Prostate gland (tissue), 2 donors: ENCODE measurements at regions not wholly inside any gene's neighbourhood (a gene's known extent, or its start where the extent isn't known, plus 50 kb on each side); places are given as distances from the start of the nearest gene placed in this dataset.
"Not testable (repeated sequence)": the region's sequence is repeated elsewhere in the genome, so short reads cannot be mapped to it uniquely, and the experiment has no call there.

Experiments
- DNase-seq: peaks from one replicate; pipeline ENCODE4 v3.0.0-alpha.2; 2019; ENCODE audit warnings: low spot score
- H3K27ac ChIP-seq, 2 donors: fragments of 200-600 bp; sonication (generic); 2 replicates each; pipeline ENCODE4 v1.5.1; 2017 to 2019
- H3K27me3 ChIP-seq: fragments of 200-600 bp; sonication (generic); replicated peaks from 2 replicates; pipeline ENCODE4 v1.5.1; 2019; ENCODE audit not compliant: insufficient read depth
- H3K36me3 ChIP-seq, 2 donors: fragments of 200-600 bp; sonication (generic); 1 replicate in 1 of 2; 2 replicates in 1 of 2; pipeline versions ENCODE4 v1.5.1 to v1.8.1; 2017 to 2019
- H3K4me1 ChIP-seq: fragments of 200-600 bp; sonication (generic); replicated peaks from 2 replicates; pipeline ENCODE4 v1.5.1; 2019
- H3K4me3 ChIP-seq, 2 donors: fragments of 200-600 bp; sonication (generic); 2 replicates each; pipeline ENCODE4 v1.5.1; 2017 to 2019
- H3K9me3 ChIP-seq: fragments of 200-600 bp; sonication (generic); 2 replicates; pipeline ENCODE4 v1.5.1; 2017
- POLR2A ChIP-seq: fragments of 450-650 bp; IDR thresholded peaks from one replicate; pipeline ENCODE4 v1.6.1; 2016; ENCODE audit warnings: antibody characterized with exemption, mild to moderate bottlenecking
- POLR2AphosphoS5 ChIP-seq: sonication (generic); formaldehyde crosslinking; IDR thresholded peaks from one replicate; pipeline ENCODE4 v1.6.1; 2017; ENCODE audit warnings: antibody characterized with exemption
- WGBS: methylation state at CpG from one replicate; pipeline ENCODE4 v1.1.5; 2018; 5-methylcytosine and 5-hydroxymethylcytosine counted together
- intact Hi-C: fragments of 100-400 bp; cut with DNase I; formaldehyde crosslinking; loops from one replicate; pipeline ENCODE4 v1.14.2; 2022
- TF ChIP-seq, protein P1 (sequence below), 4 experiments: fragments of 200-600 bp in 2 of 4; fragments of 450-650 bp in 2 of 4; sonication (generic) in 2 of 4; IDR thresholded peaks; 1 replicate in 3 of 4; 2 replicates in 1 of 4; pipeline ENCODE4 v1.5.1; 2016 to 2019; ENCODE audit warnings: antibody characterized with exemption in 4 of 4, mild to moderate bottlenecking in 2 of 4, moderate library complexity in 2 of 4

DNA sequence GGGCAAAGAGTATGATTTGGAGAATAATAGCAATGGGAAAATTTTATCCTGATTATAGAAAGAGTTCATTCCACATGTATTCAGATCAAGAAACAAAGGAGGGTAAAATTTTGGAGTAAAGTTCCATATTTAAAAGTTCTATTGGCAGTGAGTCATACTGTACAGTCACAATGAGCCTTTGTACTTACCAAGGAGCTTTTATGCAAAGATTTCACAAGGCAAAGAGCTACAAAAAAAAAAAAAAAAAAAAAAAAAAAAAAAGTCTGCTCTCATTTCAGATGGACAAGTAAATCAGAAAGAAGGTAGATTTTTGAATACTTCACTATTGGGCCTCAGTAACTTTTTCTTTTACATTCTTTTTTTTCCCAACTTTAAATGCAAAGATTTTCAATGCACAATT is 1802.2 kb upstream of the PIK3C3 start:
- TF ChIP-seq POLR2AphosphoS5 (no peak), POLR2A (no peak)
- TF ChIP-seq, protein P1, sequence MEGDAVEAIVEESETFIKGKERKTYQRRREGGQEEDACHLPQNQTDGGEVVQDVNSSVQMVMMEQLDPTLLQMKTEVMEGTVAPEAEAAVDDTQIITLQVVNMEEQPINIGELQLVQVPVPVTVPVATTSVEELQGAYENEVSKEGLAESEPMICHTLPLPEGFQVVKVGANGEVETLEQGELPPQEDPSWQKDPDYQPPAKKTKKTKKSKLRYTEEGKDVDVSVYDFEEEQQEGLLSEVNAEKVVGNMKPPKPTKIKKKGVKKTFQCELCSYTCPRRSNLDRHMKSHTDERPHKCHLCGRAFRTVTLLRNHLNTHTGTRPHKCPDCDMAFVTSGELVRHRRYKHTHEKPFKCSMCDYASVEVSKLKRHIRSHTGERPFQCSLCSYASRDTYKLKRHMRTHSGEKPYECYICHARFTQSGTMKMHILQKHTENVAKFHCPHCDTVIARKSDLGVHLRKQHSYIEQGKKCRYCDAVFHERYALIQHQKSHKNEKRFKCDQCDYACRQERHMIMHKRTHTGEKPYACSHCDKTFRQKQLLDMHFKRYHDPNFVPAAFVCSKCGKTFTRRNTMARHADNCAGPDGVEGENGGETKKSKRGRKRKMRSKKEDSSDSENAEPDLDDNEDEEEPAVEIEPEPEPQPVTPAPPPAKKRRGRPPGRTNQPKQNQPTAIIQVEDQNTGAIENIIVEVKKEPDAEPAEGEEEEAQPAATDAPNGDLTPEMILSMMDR (IDR thresholded peaks at IDR 0.05) = no peak
- Histone ChIP-seq H3K4me3 (no peak overlapping the region), H3K36me3 (no peaks in the 10 kb centered on the region), H3K27me3 (no peaks in the 10 kb centered on the region), H3K4me1 (no peaks in the 10 kb centered on the region), H3K27ac (no peak overlapping the region), H3K9me3 (no peaks in the 10 kb centered on the region)
- intact Hi-C loops = no loop called here
- no peak for DNase-seq

DNA sequence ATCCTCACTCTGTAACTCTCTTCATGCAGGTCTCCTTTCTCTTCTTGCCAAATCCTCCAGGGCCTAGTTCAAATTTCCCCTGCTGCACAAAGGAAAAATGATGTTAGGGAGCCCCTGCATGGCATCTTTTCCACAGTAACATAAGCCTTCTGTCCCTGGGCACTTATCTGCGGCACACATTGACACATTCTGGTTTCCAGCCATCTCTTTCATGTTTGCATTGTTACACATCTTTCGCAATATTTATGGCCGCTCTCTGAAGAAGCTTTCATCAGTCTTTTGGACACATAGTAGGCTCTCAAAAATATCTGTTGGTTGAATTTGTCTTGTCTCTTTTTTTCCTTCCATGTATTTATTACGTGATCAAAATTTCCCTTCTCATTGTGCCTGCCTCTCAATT is 1806.1 kb upstream of the PIK3C3 start:
- no peaks in the 10 kb centered on the region for H3K27me3 ChIP-seq
- H3K4me1 ChIP-seq = no peaks in the 10 kb centered on the region
- intact Hi-C loops = no loop called here
- TF ChIP-seq POLR2AphosphoS5 (no peak), POLR2A (no peak)
- TF ChIP-seq, protein P1 (IDR thresholded peaks at IDR 0.05) = no peak
- WGBS = 80% methylated on average over 4 of the region's 4 CpGs
- H3K4me3 ChIP-seq = no peak overlapping the region
- no peak overlapping the region for H3K27ac ChIP-seq
- no peaks in the 10 kb centered on the region for H3K9me3 ChIP-seq
- no peak for DNase-seq
- no peaks in the 10 kb centered on the region for H3K36me3 ChIP-seq

DNA sequence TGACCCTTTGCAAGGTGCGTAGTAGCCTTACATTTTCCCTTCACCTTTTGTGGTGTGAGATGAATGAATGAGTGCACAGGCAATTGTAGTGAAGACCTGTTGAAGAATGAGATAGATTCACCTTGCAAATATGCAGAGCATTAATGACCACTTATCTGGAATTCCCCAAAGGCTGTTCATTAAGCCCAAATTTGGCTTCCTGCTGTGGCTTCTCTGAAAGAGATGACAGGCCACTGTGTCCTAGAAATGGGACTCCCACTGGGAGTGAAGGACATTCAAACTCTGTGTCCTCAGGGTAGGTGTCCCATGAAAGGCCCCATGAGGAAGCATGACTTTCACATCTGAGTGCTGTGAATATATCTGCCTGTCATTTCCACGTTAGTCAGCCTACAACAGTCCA is 1821.8 kb upstream of the PIK3C3 start:
- WGBS = 93% methylated on average over 2 of the region's 2 CpGs

DNA sequence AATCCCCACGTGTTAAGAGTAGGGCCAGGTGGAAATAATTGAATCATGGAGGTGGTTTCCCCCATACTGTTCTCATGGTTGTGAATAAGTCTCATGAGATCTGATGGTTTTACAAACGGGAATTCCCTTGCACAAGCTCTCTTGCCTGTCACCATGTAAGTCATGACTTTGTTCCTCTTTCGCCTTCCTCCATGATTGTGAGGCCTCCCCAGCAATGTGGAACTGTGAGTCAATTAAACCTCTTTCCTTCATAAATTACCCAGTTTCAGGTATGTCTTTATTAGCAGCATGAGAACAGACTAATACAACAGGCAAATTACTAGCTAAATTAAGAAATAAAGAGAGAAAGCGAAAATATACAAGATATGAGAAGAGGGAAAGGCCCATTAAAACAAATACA is 1822.6 kb upstream of the PIK3C3 start:
- H3K9me3 ChIP-seq, H3K27ac ChIP-seq, H3K4me3 ChIP-seq, H3K27me3 ChIP-seq, H3K4me1 ChIP-seq, H3K36me3 ChIP-seq, intact Hi-C loops, DNase-seq: not testable (repeated sequence)
- 92% methylated on average over 4 of the region's 4 CpGs for WGBS

More for the DNA sequence above, 1821.8 kb upstream of the PIK3C3 start:
- H3K4me3 ChIP-seq = no peak overlapping the region
- H3K36me3 ChIP-seq = no peaks in the 10 kb centered on the region
- no peak overlapping the region for H3K27ac ChIP-seq
- H3K27me3 ChIP-seq = no peaks in the 10 kb centered on the region
- no peak for DNase-seq
- TF ChIP-seq, protein P1 (IDR thresholded peaks at IDR 0.05) = no peak
- no peak for TF ChIP-seq POLR2A
- TF ChIP-seq POLR2AphosphoS5 = no peak
- intact Hi-C loops = no loop called here
- H3K9me3 ChIP-seq = no peaks in the 10 kb centered on the region
- no peaks in the 10 kb centered on the region for H3K4me1 ChIP-seq

DNA sequence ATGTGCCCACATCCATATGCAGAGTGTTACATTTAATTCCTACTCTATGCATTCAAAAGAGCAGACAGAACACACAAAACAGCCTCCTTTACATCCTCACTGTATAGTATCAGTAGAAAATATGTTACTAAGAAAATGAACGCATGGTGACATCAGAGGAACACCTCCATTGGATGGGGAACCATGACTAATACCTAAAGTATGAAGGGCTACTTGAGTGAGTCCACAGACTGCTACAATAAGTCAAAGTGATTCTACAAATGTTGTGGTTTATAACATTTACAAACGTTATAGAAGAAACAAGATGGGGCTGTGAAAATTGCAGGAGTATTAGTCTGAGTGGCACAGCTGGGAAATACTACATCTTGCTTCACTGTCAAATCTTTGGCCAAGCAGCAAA is 1830.9 kb upstream of the PIK3C3 start:
- DNase-seq = no peak
- TF ChIP-seq POLR2A = no peak
- TF ChIP-seq, protein P1 (IDR thresholded peaks at IDR 0.05) = no peak
- no peak for TF ChIP-seq POLR2AphosphoS5
- Histone ChIP-seq H3K4me1 (no peaks in the 10 kb centered on the region), H3K4me3 (no peak overlapping the region), H3K27ac (no peak overlapping the region), H3K9me3 (no peaks in the 10 kb centered on the region), H3K36me3 (no peaks in the 10 kb centered on the region), H3K27me3 (no peaks in the 10 kb centered on the region)
- whole genome bisulfite sequencing = 62% methylated on average over 2 of the region's 2 CpGs
- intact Hi-C loops = no loop called here
